ENCODE measurements at regions not wholly inside any gene's neighbourhood (a gene's known extent, or its start where the extent isn't known, plus 50 kb on each side); places are given as distances from the start of the nearest gene placed in this dataset.
"Not testable (repeated sequence)": the region's sequence is repeated elsewhere in the genome, so short reads cannot be mapped to it uniquely, and the experiment has no call there.

GRCh38 chr3:195965217-195965616, 56.9 kb upstream of the TNK2 start:
- H3K27ac Mint-ChIP-seq; DNase-seq; intact Hi-C loops (cut with DNase I, micrococcal nuclease); H3K9me3 Mint-ChIP-seq; H3K27me3 Mint-ChIP-seq; H3K27me3 ChIP-seq (ENCODE audit: control insufficient read depth in 1 of 2, insufficient read depth in 2 of 2, low read length in 2 of 2); ATAC-seq (ENCODE audit: poor library complexity); H3K4me3 ChIP-seq (ENCODE audit: low read length); H3K4me1 Mint-ChIP-seq (ENCODE audit: low read depth); H3K27ac ChIP-seq (ENCODE audit: low read depth in 1 of 2, low read length in 2 of 2); H3K4me3 Mint-ChIP-seq; H3K4me1 ChIP-seq (ENCODE audit: insufficient read depth, low read length); CTCF ChIA-PET; H3K9me3 ChIP-seq (ENCODE audit: control insufficient read depth in 1 of 2, insufficient read depth in 1 of 2, low read length in 2 of 2); POLR2A ChIA-PET: not testable (repeated sequence)
- H3K36me3 Mint-ChIP-seq (ENCODE audit: low read depth) = peaks cover 56% of the 10 kb centered on the region
- peaks cover 38% of the 10 kb centered on the region for H3K36me3 ChIP-seq (ENCODE audit: insufficient read depth, low read length)

- POLR2A ChIA-PET; ATAC-seq (ENCODE audit: poor library complexity); H3K4me3 Mint-ChIP-seq; intact Hi-C loops (cut with DNase I, micrococcal nuclease); H3K27ac Mint-ChIP-seq; H3K4me3 ChIP-seq (ENCODE audit: low read length); H3K27me3 ChIP-seq (ENCODE audit: control insufficient read depth in 1 of 2, insufficient read depth in 2 of 2, low read length in 2 of 2); DNase-seq; H3K9me3 ChIP-seq (ENCODE audit: control insufficient read depth in 1 of 2, insufficient read depth in 1 of 2, low read length in 2 of 2); CTCF ChIA-PET; H3K9me3 Mint-ChIP-seq; H3K27me3 Mint-ChIP-seq; H3K27ac ChIP-seq (ENCODE audit: low read depth in 1 of 2, low read length in 2 of 2); H3K4me1 ChIP-seq (ENCODE audit: insufficient read depth, low read length); H3K4me1 Mint-ChIP-seq (ENCODE audit: low read depth): not testable (repeated sequence)
- H3K36me3 Mint-ChIP-seq (ENCODE audit: low read depth) = peaks cover 50% of the 10 kb centered on the region
- peaks cover 34% of the 10 kb centered on the region for H3K36me3 ChIP-seq (ENCODE audit: insufficient read depth, low read length)
Measured at GRCh38 chr3:195964318-195965107, 56.2 kb upstream of the TNK2 start.

- H3K36me3 Mint-ChIP-seq (ENCODE audit: low read depth) = peaks cover 51% of the 10 kb centered on the region
- H3K27me3 Mint-ChIP-seq; CTCF ChIA-PET; H3K27ac Mint-ChIP-seq; H3K4me3 ChIP-seq (ENCODE audit: low read length); H3K9me3 ChIP-seq (ENCODE audit: control insufficient read depth in 1 of 2, insufficient read depth in 1 of 2, low read length in 2 of 2); H3K27me3 ChIP-seq (ENCODE audit: control insufficient read depth in 1 of 2, insufficient read depth in 2 of 2, low read length in 2 of 2); intact Hi-C loops (cut with DNase I, micrococcal nuclease); H3K9me3 Mint-ChIP-seq; H3K27ac ChIP-seq (ENCODE audit: low read depth in 1 of 2, low read length in 2 of 2); ATAC-seq (ENCODE audit: poor library complexity); H3K4me1 Mint-ChIP-seq (ENCODE audit: low read depth); DNase-seq; POLR2A ChIA-PET; H3K4me1 ChIP-seq (ENCODE audit: insufficient read depth, low read length); H3K4me3 Mint-ChIP-seq: not testable (repeated sequence)
- H3K36me3 ChIP-seq (ENCODE audit: insufficient read depth, low read length) = peaks cover 31% of the 10 kb centered on the region
Measured at GRCh38 chr3:195962222-195962621, 53.9 kb upstream of the TNK2 start.

GRCh38 chr3:195960971-195961775, 52.8 kb upstream of the TNK2 start:
- POLR2A ChIA-PET; H3K27me3 Mint-ChIP-seq; H3K9me3 ChIP-seq (ENCODE audit: control insufficient read depth in 1 of 2, insufficient read depth in 1 of 2, low read length in 2 of 2); H3K4me1 Mint-ChIP-seq (ENCODE audit: low read depth); H3K27me3 ChIP-seq (ENCODE audit: control insufficient read depth in 1 of 2, insufficient read depth in 2 of 2, low read length in 2 of 2); intact Hi-C loops (cut with DNase I, micrococcal nuclease); H3K27ac ChIP-seq (ENCODE audit: low read depth in 1 of 2, low read length in 2 of 2); H3K27ac Mint-ChIP-seq; H3K9me3 Mint-ChIP-seq; H3K4me1 ChIP-seq (ENCODE audit: insufficient read depth, low read length); H3K4me3 ChIP-seq (ENCODE audit: low read length); H3K4me3 Mint-ChIP-seq: not testable (repeated sequence)
- H3K36me3 Mint-ChIP-seq (ENCODE audit: low read depth) = peaks cover 51% of the 10 kb centered on the region
- CTCF ChIA-PET = interaction anchor here (0.9 kb wide), 1 partner anchor 67 kb away, joined by 3 read pairs; no protein-coding TSS in a partner anchor
- DNase-seq (peak in 5 of 14 experiments; percentile 17 to 76 (median 48)), ATAC-seq (ENCODE audit: poor library complexity) (peak; percentile 60)
- peaks cover 26% of the 10 kb centered on the region for H3K36me3 ChIP-seq (ENCODE audit: insufficient read depth, low read length)

GRCh38 chr3:195960164-195960563, 51.8 kb upstream of the TNK2 start:
- H3K27me3 ChIP-seq (ENCODE audit: control insufficient read depth in 1 of 2, insufficient read depth in 2 of 2, low read length in 2 of 2); H3K27me3 Mint-ChIP-seq; POLR2A ChIA-PET; H3K9me3 Mint-ChIP-seq; DNase-seq; H3K4me1 ChIP-seq (ENCODE audit: insufficient read depth, low read length); ATAC-seq (ENCODE audit: poor library complexity); H3K9me3 ChIP-seq (ENCODE audit: control insufficient read depth in 1 of 2, insufficient read depth in 1 of 2, low read length in 2 of 2); H3K4me3 ChIP-seq (ENCODE audit: low read length); H3K27ac ChIP-seq (ENCODE audit: low read depth in 1 of 2, low read length in 2 of 2); CTCF ChIA-PET; intact Hi-C loops (cut with DNase I, micrococcal nuclease); H3K4me3 Mint-ChIP-seq; H3K27ac Mint-ChIP-seq: not testable (repeated sequence)
- Mint-ChIP-seq H3K4me1 (ENCODE audit: low read depth) (peaks cover 12% of the 10 kb centered on the region), H3K36me3 (ENCODE audit: low read depth) (peaks cover 44% of the 10 kb centered on the region)
- peaks cover 20% of the 10 kb centered on the region for H3K36me3 ChIP-seq (ENCODE audit: insufficient read depth, low read length)

GRCh38 chr3:195959367-195960157, 51.2 kb upstream of the TNK2 start:
- peaks cover 12% of the 10 kb centered on the region for H3K4me1 Mint-ChIP-seq (ENCODE audit: low read depth)
- intact Hi-C loops (cut with DNase I, micrococcal nuclease); H3K4me3 ChIP-seq (ENCODE audit: low read length); CTCF ChIA-PET; H3K27ac ChIP-seq (ENCODE audit: low read depth in 1 of 2, low read length in 2 of 2); H3K9me3 ChIP-seq (ENCODE audit: control insufficient read depth in 1 of 2, insufficient read depth in 1 of 2, low read length in 2 of 2); H3K9me3 Mint-ChIP-seq; DNase-seq; H3K27me3 Mint-ChIP-seq; ATAC-seq (ENCODE audit: poor library complexity); POLR2A ChIA-PET; H3K4me1 ChIP-seq (ENCODE audit: insufficient read depth, low read length); H3K27me3 ChIP-seq (ENCODE audit: control insufficient read depth in 1 of 2, insufficient read depth in 2 of 2, low read length in 2 of 2): not testable (repeated sequence)
- peaks cover 38% of the 10 kb centered on the region for H3K36me3 Mint-ChIP-seq (ENCODE audit: low read depth)
- peak overlapping the region; percentile 47 for H3K27ac Mint-ChIP-seq
- H3K4me3 Mint-ChIP-seq = peak overlapping the region; percentile 0
- H3K36me3 ChIP-seq (ENCODE audit: insufficient read depth, low read length) = peaks cover 14% of the 10 kb centered on the region
